Activated naive CD8-positive, alpha-beta T cell treated with anti-CD3 and anti-CD28 coated beads, Interleukin-2, amount 50 U/mL, for 24 hours (primary cell): ENCODE measurements at regions not wholly inside any gene's neighbourhood (a gene's known extent, or its start where the extent isn't known, plus 50 kb on each side); places are given as distances from the start of the nearest gene placed in this dataset.

Experiments used
- ATAC-seq: fragments of 150-1000 bp; cut with Tn5 transposase; one replicate; pipeline ENCODE4 v1.10.0; 2021
- DNase-seq: peaks from one replicate; pipeline ENCODE4 v3.0.0; 2021
- H3K27ac Mint-ChIP-seq: one replicate; pipeline ENCODE4 v1.8.0; 2021; ENCODE audit warnings: mild to moderate bottlenecking, mixed read lengths
- H3K27me3 Mint-ChIP-seq: one replicate; pipeline ENCODE4 v1.8.0; 2021; ENCODE audit warnings: mixed read lengths
- H3K36me3 Mint-ChIP-seq: one replicate; pipeline ENCODE4 v1.8.0; 2021; ENCODE audit warnings: low read depth, mixed read lengths
- H3K4me1 Mint-ChIP-seq: one replicate; pipeline ENCODE4 v1.8.0; 2021; ENCODE audit warnings: mixed read lengths
- H3K4me3 Mint-ChIP-seq: one replicate; pipeline ENCODE4 v1.8.0; 2021; ENCODE audit warnings: mild to moderate bottlenecking, moderate library complexity, mixed read lengths
- H3K9me3 Mint-ChIP-seq: one replicate; pipeline ENCODE4 v1.8.0; 2021; ENCODE audit warnings: mixed read lengths

GRCh38 chr21:15255763-15256162 lies 191.0 kb upstream of the NRIP1 start:
- Mint-ChIP-seq H3K4me1 (no peaks in the 10 kb centered on the region), H3K27ac (no peak overlapping the region), H3K36me3 (no peaks in the 10 kb centered on the region), H3K4me3 (no peak overlapping the region), H3K9me3 (no peaks in the 10 kb centered on the region), H3K27me3 (peaks cover 5% of the 10 kb centered on the region)
- DNase-seq: no peak
- no peak for ATAC-seq

GRCh38 chr21:15256996-15257395 lies 192.2 kb upstream of the NRIP1 start:
- Mint-ChIP-seq H3K4me3 (no peak overlapping the region), H3K4me1 (no peaks in the 10 kb centered on the region), H3K9me3 (no peaks in the 10 kb centered on the region), H3K27ac (no peak overlapping the region), H3K36me3 (no peaks in the 10 kb centered on the region), H3K27me3 (peaks cover 3% of the 10 kb centered on the region)
- no peak for DNase-seq
- ATAC-seq: no peak

DNA sequence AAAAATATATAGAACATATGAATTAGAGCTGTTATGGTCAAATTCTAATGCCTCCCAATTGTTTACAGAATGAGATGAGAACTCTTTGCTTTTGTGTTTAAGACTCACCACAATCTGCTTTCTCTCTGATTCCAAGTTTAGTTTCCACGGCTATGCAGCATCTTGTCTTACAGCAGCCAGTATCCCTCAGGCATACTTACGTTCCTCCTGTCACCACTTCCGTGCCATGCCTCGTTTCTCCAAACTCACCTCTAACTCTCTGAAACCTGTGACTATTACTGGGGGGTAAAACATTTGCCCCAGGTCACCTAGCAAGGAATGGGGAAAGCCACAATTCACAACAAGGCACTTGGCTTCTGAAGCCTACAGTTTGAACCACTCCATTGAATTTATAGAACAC lies 192.8 kb upstream of the NRIP1 start:
- Mint-ChIP-seq H3K27me3 (peaks cover 2% of the 10 kb centered on the region), H3K27ac (no peak overlapping the region), H3K9me3 (no peaks in the 10 kb centered on the region), H3K36me3 (no peaks in the 10 kb centered on the region), H3K4me3 (no peak overlapping the region), H3K4me1 (no peaks in the 10 kb centered on the region)
- no peak for DNase-seq
- no peak for ATAC-seq

DNA sequence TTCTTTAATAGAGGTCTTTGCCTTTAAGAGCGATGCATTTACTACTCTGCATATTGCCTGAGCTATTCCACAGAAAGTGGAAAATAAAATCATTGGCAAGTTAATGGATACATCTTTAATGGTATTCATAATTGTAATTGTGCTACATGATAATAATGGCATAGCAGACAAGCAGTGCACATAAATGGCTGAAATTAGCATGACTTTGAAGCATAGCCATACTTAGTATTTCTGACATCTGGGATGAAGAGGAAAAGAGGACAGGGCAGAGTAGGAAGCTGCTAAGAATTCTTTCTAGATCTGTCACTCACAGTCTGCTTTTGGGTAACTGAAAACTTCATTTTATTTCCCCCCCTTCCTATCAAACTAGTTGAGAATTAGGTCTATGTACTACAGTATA lies 195.0 kb upstream of the NRIP1 start:
- peaks cover 2% of the 10 kb centered on the region for H3K27me3 Mint-ChIP-seq
- no peaks in the 10 kb centered on the region for H3K36me3 Mint-ChIP-seq
- no peaks in the 10 kb centered on the region for H3K9me3 Mint-ChIP-seq
- H3K4me1 Mint-ChIP-seq: no peaks in the 10 kb centered on the region
- no peak for DNase-seq
- ATAC-seq: no peak
- no peak overlapping the region for H3K27ac Mint-ChIP-seq
- no peak overlapping the region for H3K4me3 Mint-ChIP-seq

GRCh38 chr21:15260604-15261003 lies 195.8 kb upstream of the NRIP1 start:
- H3K36me3 Mint-ChIP-seq: no peaks in the 10 kb centered on the region
- DNase-seq: no peak
- H3K4me3 Mint-ChIP-seq: no peak overlapping the region
- no peaks in the 10 kb centered on the region for H3K9me3 Mint-ChIP-seq
- H3K4me1 Mint-ChIP-seq: no peaks in the 10 kb centered on the region
- no peak overlapping the region for H3K27ac Mint-ChIP-seq
- peaks cover 2% of the 10 kb centered on the region for H3K27me3 Mint-ChIP-seq
- ATAC-seq: no peak

- H3K27me3 Mint-ChIP-seq: no peaks in the 10 kb centered on the region
- no peaks in the 10 kb centered on the region for H3K4me1 Mint-ChIP-seq
- no peak overlapping the region for H3K27ac Mint-ChIP-seq
- no peaks in the 10 kb centered on the region for H3K36me3 Mint-ChIP-seq
- H3K4me3 Mint-ChIP-seq: no peak overlapping the region
- no peaks in the 10 kb centered on the region for H3K9me3 Mint-ChIP-seq
- ATAC-seq: no peak
- DNase-seq: no peak
Observed at GRCh38 chr21:15264084-15264665, 199.4 kb upstream of the NRIP1 start.

DNA sequence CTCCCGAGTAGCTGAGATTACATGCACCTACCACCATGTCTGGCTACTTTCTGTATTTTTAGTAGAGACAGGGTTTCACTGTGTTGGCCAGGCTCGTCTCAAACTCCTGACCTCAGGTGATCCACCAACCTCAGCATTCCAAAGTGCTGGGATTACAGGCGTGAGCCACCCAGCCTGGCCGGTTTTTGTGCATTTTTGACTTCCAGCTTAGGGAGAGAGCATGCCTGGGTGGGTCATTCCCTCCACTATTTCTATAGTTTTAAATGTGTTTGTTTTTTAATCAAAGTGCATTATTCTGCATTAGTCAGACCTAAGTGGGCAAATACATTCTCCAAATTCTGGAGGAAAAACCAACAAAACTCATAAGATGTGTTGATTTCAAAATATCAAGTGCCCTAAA lies 207.4 kb upstream of the NRIP1 start:
- Mint-ChIP-seq H3K9me3 (no peaks in the 10 kb centered on the region), H3K4me1 (no peaks in the 10 kb centered on the region), H3K36me3 (no peaks in the 10 kb centered on the region), H3K27me3 (no peaks in the 10 kb centered on the region), H3K27ac (no peak overlapping the region), H3K4me3 (no peak overlapping the region)
- DNase-seq (no peak), ATAC-seq (no peak)

DNA sequence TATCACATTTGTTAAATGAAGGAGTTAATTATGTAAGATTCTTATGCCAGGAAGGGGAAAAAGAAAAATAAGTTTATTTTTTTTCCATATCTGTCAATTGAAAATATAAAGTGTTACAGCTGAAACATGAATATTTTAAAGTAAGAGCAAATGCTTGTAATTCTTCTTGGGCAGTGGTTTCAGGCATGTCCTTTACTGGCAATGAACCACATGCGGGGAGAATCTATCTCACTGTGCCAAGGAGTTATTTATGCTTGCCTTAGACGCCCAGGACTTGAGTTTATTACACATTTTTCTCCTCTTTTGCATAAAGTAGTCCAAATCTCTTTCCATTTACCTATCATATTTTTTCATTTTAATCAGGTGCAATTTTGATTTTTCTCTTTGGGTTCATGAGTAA lies 207.8 kb upstream of the NRIP1 start:
- no peak for ATAC-seq
- Mint-ChIP-seq H3K27me3 (no peaks in the 10 kb centered on the region), H3K36me3 (no peaks in the 10 kb centered on the region), H3K27ac (no peak overlapping the region), H3K9me3 (no peaks in the 10 kb centered on the region), H3K4me3 (no peak overlapping the region), H3K4me1 (no peaks in the 10 kb centered on the region)
- DNase-seq: no peak

DNA sequence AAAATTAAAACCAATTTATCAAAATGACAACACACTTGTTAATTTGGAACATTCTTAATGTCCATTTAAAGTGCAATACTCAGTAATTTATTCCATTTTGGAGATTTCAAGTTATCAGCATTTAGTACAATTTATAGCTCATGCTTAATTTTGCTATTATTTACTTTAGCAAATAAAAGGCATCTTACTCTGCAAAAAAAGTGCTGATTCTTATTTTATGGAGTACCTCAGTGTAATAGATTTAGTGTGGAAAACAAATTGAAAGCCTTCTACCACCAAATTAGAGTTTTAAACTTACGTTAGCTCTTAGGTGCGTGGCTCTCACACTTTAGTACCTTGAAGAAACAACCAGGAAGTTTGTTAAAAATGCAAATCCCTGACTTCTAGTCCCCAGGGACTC lies 208.4 kb upstream of the NRIP1 start:
- no peak overlapping the region for H3K27ac Mint-ChIP-seq
- no peaks in the 10 kb centered on the region for H3K9me3 Mint-ChIP-seq
- H3K27me3 Mint-ChIP-seq: no peaks in the 10 kb centered on the region
- no peak overlapping the region for H3K4me3 Mint-ChIP-seq
- ATAC-seq: no peak
- H3K4me1 Mint-ChIP-seq: no peaks in the 10 kb centered on the region
- H3K36me3 Mint-ChIP-seq: no peaks in the 10 kb centered on the region
- DNase-seq: no peak

- ATAC-seq (no peak), DNase-seq (no peak)
- Mint-ChIP-seq H3K4me1 (no peaks in the 10 kb centered on the region), H3K27ac (no peak overlapping the region), H3K27me3 (no peaks in the 10 kb centered on the region), H3K9me3 (no peaks in the 10 kb centered on the region), H3K36me3 (no peaks in the 10 kb centered on the region), H3K4me3 (no peak overlapping the region)
Observed at GRCh38 chr21:15274701-15275485, 210.1 kb upstream of the NRIP1 start.

DNA sequence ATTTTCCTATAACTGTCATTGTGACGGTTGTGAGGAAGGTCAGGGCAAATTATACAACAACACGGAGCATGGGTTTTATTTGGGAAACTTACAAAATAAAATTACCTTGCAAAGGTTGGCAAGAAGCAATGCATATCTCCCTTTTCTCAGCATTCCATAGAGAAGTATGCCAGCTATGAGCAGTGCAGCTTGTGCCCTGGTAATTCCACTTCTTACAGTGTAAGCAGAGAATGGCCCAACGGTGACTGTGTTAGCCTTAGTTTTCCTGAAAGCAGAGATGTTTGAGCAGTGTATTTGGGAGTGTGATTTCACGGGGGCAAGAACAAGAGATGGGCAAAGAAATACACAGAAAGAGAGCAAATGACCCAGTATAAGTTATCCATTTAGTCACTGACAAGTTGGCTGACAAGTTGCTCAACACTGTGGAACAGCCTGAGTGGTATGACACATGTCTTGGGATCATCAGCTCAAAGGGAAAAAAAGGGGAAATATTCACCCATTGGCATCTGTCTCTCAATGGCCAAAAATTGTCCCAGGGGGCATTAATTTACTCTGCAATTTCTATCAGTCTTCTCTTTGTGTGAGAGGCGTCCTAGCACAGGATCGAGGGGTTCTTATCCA lies 210.9 kb upstream of the NRIP1 start:
- DNase-seq: no peak
- no peaks in the 10 kb centered on the region for H3K36me3 Mint-ChIP-seq

GRCh38 chr21:15276243-15276642 lies 211.4 kb upstream of the NRIP1 start:
- H3K27ac Mint-ChIP-seq: no peak overlapping the region
- no peaks in the 10 kb centered on the region for H3K36me3 Mint-ChIP-seq
- DNase-seq (no peak), ATAC-seq (no peak)
- H3K9me3 Mint-ChIP-seq: no peaks in the 10 kb centered on the region
- no peaks in the 10 kb centered on the region for H3K27me3 Mint-ChIP-seq
- no peak overlapping the region for H3K4me3 Mint-ChIP-seq
- no peaks in the 10 kb centered on the region for H3K4me1 Mint-ChIP-seq

More for the DNA sequence above, 210.9 kb upstream of the NRIP1 start:
- H3K4me1 Mint-ChIP-seq: no peaks in the 10 kb centered on the region
- H3K9me3 Mint-ChIP-seq: no peaks in the 10 kb centered on the region
- ATAC-seq: no peak
- no peaks in the 10 kb centered on the region for H3K27me3 Mint-ChIP-seq
- H3K27ac Mint-ChIP-seq: no peak overlapping the region
- H3K4me3 Mint-ChIP-seq: no peak overlapping the region

DNA sequence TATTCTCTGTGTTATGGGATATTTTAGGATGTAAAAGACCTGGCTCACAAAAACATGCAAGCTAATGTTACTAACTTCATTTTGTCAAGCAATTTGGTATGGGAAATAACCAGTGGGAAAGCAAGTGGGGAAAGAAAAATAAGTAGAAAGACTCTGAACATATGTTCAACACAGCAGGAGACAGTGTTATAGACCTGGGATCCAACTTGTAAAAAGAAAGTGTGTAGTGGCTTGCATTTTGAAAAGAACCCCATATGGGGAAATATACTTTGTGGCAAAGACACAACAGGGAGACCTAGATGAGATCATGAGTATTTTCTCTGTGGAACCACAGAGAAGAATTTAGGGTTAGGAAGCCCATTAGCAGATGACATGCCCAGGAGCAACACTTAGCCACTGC lies 212.7 kb upstream of the NRIP1 start:
- no peaks in the 10 kb centered on the region for H3K4me1 Mint-ChIP-seq
- no peak overlapping the region for H3K4me3 Mint-ChIP-seq
- DNase-seq (no peak), ATAC-seq (no peak)
- H3K27me3 Mint-ChIP-seq: no peaks in the 10 kb centered on the region
- H3K27ac Mint-ChIP-seq: no peak overlapping the region
- H3K36me3 Mint-ChIP-seq: no peaks in the 10 kb centered on the region
- H3K9me3 Mint-ChIP-seq: no peaks in the 10 kb centered on the region

- H3K4me3 Mint-ChIP-seq: no peak overlapping the region
- ATAC-seq (no peak), DNase-seq (no peak)
- H3K36me3 Mint-ChIP-seq: no peaks in the 10 kb centered on the region
- no peaks in the 10 kb centered on the region for H3K27me3 Mint-ChIP-seq
- no peaks in the 10 kb centered on the region for H3K4me1 Mint-ChIP-seq
- H3K27ac Mint-ChIP-seq: no peak overlapping the region
- H3K9me3 Mint-ChIP-seq: no peaks in the 10 kb centered on the region
Observed at GRCh38 chr21:15278279-15278678, 213.5 kb upstream of the NRIP1 start.

GRCh38 chr21:15278851-15279250 lies 214.1 kb upstream of the NRIP1 start:
- no peak overlapping the region for H3K4me3 Mint-ChIP-seq
- no peak overlapping the region for H3K27ac Mint-ChIP-seq
- H3K9me3 Mint-ChIP-seq: no peaks in the 10 kb centered on the region

More at GRCh38 chr21:15278851-15279250, 214.1 kb upstream of the NRIP1 start:
- DNase-seq (no peak), ATAC-seq (no peak)
- H3K4me1 Mint-ChIP-seq: no peaks in the 10 kb centered on the region
- no peaks in the 10 kb centered on the region for H3K27me3 Mint-ChIP-seq
- H3K36me3 Mint-ChIP-seq: no peaks in the 10 kb centered on the region
